Glomerular endothelial cell (primary cell): ENCODE measurements at regions not wholly inside any gene's neighbourhood (a gene's known extent, or its start where the extent isn't known, plus 50 kb on each side); places are given as distances from the start of the nearest gene placed in this dataset.

Experiments used
- DNase-seq: peaks from one replicate; pipeline ENCODE4 v3.0.0-alpha.2; 2011; ENCODE audit warnings: low read depth, low spot score; ENCODE audit errors: extremely low read depth

- DNase-seq = no peak
Measured at GRCh38 chr15:77803487-77803886, 170.8 kb upstream of the LINGO1 start.

GRCh38 chr15:77800305-77800704 lies 167.6 kb upstream of the LINGO1 start:
- DNase-seq = no peak

GRCh38 chr15:77798847-77799246 lies 166.1 kb upstream of the LINGO1 start:
- DNase-seq = no peak

GRCh38 chr15:77798151-77798835 lies 165.6 kb upstream of the LINGO1 start:
- no peak for DNase-seq

GRCh38 chr15:77797270-77797669 lies 164.6 kb upstream of the LINGO1 start:
- DNase-seq = no peak

GRCh38 chr15:77796046-77796729 lies 163.5 kb upstream of the LINGO1 start:
- no peak for DNase-seq

GRCh38 chr15:77795446-77795845 lies 162.7 kb upstream of the LINGO1 start:
- no peak for DNase-seq

GRCh38 chr15:77791941-77792340 lies 159.2 kb upstream of the LINGO1 start:
- no peak for DNase-seq

- DNase-seq = no peak
Measured at GRCh38 chr15:77790481-77790880, 157.8 kb upstream of the LINGO1 start.

- DNase-seq = no peak
Measured at GRCh38 chr15:77786956-77787355, 154.2 kb upstream of the LINGO1 start.

- no peak for DNase-seq
Measured at GRCh38 chr15:77786181-77786890, 153.6 kb upstream of the LINGO1 start.

GRCh38 chr15:77784361-77785292 lies 151.9 kb upstream of the LINGO1 start:
- DNase-seq = no peak

- DNase-seq = no peak
Measured at GRCh38 chr15:77783636-77784035, 150.9 kb upstream of the LINGO1 start.

GRCh38 chr15:77782691-77783090 lies 150.0 kb upstream of the LINGO1 start:
- no peak for DNase-seq

GRCh38 chr15:77781946-77782240 lies 149.2 kb upstream of the LINGO1 start:
- DNase-seq = no peak

GRCh38 chr15:77781151-77781945 lies 148.6 kb upstream of the LINGO1 start:
- DNase-seq = no peak

GRCh38 chr15:77778802-77779201 lies 146.1 kb upstream of the LINGO1 start:
- no peak for DNase-seq

- no peak for DNase-seq
Measured at GRCh38 chr15:77775837-77776236, 143.1 kb upstream of the LINGO1 start.

GRCh38 chr15:77775373-77775772 lies 142.7 kb upstream of the LINGO1 start:
- DNase-seq = no peak

- DNase-seq = no peak
Measured at GRCh38 chr15:77774350-77774749, 141.6 kb upstream of the LINGO1 start.
